Stimulated activated naive CD4-positive, alpha-beta T cell treated with Interleukin-2 at 50 U/mL for 16 hours (primary cell): ENCODE measurements at regions not wholly inside any gene's neighbourhood (a gene's known extent, or its start where the extent isn't known, plus 50 kb on each side); places are given as distances from the start of the nearest gene placed in this dataset.

ENCODE experiments used
- DNase-seq: peaks from one replicate; lab custom pipeline; 2025; lab: John Stamatoyannopoulos, UW

DNA sequence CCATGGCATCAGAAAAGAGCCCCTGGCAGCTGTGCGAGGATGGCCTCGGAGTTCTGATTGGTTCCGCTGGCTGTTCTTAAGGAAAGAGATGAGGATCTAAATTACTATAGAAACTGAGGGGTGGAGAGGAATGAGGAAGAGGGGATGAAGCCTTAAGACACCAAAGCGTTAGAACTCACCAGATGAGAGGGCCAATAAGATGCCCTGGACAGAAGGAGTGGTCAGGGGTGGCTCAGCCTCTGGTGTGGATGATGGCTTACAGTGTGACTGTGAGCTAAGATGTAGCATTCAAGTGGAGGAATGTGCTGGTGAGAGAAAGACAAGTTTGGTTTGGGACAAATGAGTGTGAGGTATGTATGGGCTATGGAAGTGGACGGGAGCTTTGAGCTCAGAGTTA, 97.8 kb downstream of the ZFP36L2 start:
- DNase-seq, result no peak

DNA sequence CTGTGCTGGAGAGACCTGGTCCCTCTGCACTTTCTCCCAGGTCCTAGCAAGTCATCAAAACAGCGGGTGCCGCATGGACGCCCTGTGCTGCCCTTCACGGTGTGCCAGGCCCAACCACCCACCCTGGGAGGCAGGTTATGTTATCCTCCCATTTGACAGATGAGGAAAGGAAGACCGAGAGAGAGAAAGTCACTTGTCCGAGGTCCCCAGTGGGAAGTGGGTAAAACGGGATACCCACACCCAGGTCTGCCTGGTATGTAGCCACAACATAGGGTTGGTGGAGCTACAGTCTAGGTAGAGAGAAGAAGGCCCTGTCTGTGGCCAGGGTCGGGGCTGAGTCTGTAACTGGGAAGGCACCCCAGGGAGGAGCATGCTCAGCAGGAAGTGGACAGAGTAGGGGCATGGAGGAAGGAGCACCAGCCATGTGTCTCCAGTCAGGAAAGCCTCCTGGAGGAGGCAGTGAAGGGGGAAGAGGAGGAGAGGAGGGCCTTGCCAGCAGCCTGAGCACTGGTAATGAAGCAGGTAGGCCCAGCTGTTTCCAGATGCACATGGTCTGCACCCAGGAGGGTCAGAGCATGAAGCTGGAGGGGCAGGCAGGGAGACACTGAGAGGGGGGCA, 98.4 kb downstream of the ZFP36L2 start:
- no peak for DNase-seq

DNA sequence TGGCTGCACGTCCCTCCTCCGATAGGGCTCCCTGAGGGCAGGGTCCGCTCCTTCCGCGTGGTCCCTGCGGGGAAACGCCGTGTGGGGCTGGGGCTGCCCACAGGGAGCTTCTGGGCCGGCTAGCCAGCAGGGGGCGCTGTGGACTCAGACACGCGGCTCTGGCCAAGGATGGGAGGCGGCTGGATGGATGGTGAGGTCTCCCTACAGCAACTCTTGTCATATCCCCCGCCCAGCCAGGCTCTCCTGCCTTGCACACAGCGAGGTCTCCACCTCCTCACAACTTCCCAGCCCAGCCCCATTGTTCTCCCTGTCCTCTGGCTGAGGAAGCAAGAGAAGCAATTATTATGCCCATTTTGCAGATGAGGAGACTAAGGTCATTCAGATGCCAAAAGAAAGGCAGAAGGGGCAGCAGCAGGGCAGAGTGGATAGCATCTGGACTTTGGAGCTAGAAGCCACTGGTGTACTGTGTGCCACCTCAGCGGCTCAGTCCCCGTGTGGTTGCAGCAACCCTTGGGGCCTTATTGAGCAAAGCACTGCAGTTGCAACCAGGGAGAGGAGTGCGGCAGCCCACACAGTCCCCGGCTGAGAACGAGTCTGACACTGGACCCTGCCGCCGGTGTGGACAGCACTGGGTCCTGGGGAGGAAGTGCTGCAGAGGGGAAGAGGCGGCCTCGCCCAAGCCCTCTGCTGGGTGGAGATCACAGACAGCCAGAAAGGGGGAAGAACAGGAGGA, 99.0 kb downstream of the ZFP36L2 start:
- DNase-seq, result peak; percentile 86

DNA sequence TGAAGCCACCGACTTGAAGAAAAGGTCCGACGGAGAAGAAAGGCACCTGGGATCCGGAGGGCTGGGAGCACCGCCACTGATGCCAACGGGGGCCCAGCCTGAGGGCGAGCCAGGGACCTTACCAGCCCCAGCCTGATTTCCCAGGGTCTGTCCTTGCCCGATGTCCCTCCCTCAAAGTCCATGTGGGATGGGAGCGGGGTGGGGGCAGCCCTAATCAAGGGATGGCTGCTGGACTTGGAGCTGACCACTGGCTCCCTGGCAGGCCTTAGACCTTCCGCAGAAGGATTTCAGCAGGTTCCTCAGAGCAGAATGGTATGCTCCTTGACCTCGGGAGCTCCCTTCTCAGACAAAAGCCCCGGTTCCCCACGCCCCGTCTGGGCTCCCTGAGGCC, 99.6 kb downstream of the ZFP36L2 start:
- DNase-seq, result no peak

DNA sequence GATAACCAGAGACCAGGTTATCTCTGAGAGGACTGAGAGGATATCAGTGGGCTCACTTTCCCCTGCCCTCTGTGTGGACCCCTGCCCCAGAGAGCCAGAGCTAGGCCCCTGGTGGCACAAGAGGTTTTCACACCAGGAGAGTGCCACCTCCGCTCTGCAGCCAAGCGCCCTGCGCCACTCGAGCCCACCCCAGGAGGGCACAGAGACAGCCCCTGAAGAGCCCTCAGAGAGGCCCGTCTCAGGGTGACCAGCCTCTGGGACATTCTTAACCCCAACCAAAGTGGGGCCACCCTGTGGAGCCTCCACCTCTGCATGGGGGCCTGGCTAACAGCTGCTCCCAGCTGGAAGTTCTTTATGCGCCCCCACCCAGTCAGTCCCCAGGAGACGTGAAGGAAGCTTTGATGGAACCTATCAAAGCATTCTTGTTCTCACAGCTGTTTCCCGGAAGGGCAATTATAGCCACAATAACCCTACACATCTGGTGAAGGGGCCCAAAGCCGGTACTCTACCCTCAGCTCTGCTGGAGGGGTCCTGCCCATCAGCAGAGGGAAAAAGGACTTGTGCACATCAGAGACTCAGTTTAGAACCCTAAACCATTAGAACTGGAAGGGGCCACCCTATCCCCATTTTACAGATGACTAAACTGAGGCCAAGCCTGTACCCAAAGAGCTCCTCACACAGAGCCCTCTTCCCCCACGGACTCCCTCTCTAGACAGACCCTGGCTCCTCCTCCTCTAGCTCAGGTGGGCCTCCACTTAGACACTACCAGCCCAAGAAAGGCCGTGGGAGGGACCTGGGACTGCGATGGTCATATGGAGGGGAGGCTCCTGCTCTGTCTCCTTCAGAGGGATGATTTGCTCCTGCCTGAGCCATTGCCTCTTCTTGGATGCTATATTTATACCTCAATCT, 101.1 kb downstream of the ZFP36L2 start:
- no peak for DNase-seq

DNA sequence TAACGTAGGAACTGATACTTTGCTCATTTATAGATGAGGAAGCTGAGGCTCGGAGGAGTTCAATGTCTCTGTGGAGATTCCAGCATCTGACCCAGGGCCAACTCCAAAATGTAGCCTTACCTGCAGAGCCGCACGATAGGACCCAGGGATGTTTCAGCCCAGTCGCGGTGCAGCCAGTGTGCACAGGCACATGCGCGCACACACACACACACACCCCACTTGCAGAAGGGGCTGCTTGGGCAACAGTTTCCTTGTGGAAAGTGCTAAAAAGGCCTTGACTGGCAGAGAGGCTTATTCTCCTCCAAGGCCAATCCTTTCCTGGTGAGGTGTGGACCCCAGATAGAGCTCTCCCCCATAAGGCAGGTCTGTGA, 101.7 kb downstream of the ZFP36L2 start:
- no peak for DNase-seq

DNA sequence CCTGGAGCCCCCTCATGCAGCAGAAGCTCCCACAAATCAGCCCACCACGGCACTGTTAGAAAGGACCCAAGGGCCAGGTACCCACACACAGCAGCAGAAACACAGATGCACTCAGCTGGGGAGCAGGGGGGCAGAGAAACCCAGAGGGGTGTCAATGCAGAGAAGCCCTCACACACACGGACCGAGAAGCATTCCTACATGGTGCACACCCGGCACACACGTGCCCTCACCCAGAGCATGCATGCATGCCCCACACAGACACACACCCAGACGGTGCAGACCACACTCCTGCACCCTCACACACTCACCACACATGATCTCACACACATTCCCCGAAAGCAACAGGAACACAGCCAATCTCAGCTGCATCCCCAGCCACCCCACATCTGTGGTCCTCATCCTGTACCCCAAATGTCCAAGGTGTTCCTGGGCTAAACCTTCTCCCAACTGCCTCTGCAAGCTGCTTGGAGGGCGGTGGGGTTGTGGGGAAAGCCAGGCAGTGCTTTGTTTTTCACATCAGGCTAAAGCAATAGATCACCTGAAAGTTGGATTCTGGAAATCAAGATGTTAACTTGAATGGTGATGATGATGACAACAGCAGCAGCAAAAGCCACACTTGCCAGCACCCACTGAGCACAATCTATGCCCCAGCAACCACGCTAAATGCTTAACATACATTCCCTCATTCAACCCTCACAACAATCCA, 102.3 kb downstream of the ZFP36L2 start:
- no peak for DNase-seq

DNA sequence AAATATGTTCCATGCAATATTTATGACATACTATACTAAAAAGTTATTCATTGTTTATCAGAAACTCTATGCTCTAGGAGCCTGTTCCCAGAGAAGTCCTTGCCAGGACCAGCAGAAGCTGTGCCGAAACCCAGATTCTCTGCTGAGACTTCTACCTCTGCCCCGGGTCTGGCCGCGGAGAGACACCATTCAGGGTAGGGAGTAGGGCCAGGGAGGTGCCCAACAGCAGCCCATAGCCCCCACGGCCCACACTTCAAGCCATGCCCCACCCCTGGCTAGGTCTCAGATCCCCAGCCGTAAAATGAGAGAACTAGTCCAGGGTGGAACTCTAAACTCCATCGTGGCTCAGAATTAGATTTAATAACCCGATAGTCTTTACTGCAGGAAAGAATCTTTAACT, 102.9 kb downstream of the ZFP36L2 start:
- DNase-seq, result no peak

DNA sequence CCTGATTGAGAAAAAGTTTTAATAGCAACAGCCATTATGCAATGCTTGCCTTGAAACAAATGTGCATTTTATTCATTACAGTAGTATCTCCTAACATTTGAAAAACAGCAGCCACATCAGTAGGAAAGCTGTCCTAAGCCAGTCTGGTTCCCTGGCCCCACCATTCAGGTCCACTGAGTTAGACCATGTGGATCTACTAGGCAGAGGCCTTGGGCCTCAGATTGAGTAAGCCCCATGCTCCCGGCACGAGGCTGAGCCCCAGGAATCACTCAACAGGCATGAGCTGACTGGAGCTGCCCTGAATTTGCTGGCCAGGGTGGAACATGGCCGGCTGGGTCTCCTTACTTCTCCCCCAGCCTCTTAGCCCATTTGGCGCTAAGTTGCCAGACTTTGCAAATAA, 103.4 kb downstream of the ZFP36L2 start:
- DNase-seq, result no peak

DNA sequence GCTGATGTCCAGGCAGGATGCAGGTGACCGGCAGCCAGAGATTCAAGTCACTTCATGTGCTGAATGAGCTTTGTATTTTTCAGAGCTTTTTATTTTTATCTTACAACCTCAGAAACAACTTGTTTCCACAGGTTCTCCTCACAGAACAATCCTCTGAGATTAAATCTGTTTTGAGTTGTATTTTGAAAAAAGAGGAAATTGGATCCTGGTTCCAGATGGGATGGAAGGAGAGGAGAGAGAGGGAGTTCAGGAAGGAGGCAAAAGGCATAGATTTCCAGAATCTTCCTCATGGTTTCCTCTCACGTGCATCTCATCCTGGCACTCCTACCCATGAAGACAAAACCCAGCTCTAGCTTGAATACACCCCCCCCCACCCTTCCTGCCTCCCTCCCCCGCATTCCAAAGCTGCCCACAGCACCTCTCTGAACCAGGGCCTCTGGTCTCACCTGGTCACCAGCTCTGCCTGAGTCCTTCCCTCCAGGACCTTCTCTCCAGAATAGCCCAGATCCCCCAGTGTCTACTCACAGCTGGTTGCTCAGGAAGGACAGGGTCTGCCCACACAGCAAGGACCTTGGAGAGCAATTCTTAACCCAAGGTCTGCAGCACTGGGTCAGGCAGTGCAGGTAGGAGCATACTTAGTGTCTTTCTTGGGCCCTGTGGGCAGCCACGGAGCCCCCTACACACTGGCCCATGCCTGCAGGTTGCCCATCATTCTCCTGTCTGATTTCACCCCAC, 104.7 kb downstream of the ZFP36L2 start:
- DNase-seq, result no peak

DNA sequence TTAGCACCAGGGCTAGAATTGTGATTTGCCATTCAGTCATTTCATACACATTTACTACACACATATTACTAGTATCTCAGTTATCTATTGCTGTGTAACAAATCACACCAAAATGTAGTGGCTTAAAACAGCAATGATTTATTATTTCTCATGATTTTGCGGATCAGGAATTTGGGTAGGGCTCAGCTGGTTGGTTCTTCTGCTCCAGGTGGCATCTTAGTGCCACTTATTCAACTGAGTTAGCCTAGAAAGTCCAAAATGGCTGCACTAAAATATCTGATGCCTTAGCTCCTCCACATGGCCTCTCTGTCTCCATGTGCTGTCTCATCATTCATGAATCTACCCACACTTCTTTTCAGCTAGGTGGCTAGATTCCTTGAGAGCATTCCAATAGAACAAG, 107.1 kb downstream of the ZFP36L2 start:
- DNase-seq, result no peak

DNA sequence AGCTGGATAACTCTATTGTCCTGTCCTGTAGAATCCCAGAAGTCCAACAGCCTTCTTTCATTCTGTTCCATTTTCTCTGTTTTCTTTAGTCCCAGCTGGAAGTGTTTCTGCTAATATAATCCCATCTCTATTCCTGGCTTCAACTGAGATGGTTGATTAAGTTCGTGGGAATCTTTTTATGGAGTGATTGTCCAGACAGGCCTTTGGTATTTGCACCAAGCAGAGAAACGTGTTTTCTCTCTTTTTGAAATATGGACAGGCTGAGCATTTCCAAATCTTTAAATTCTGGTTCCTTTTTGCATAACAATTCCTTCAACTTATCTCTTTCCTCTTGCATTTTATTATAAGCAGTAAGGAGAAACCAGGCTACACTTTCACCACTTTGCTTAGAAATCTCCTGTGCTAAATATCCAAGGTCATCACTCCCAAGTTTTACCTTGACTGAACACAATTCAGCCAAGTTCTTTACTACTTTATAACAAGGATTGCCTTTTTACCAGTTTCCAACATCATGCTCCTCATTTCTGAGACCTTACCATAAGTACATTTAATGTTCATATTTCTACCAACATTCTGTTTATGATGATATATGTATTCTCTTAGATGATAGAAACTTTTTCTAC, 108.8 kb downstream of the ZFP36L2 start:
- no peak for DNase-seq

DNA sequence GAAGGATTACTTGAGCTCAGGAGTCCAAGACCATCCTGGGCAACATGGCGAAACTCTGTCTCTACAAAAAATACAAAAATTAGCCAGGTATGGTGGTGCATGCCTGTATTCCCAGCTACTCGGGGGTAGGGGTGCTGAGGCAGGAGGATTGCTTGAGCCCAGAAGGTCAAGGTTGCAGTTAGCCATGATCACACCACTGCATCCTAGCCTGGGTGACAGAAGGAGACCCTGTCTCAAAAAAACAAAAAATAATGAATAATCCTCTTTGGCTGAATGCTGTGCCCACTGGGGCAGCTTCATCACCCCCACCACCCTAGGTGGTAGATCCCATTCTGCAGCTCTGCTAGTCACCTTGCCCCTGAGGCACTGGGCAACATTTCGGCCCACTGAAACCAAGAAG, 109.4 kb downstream of the ZFP36L2 start:
- DNase-seq, result no peak

DNA sequence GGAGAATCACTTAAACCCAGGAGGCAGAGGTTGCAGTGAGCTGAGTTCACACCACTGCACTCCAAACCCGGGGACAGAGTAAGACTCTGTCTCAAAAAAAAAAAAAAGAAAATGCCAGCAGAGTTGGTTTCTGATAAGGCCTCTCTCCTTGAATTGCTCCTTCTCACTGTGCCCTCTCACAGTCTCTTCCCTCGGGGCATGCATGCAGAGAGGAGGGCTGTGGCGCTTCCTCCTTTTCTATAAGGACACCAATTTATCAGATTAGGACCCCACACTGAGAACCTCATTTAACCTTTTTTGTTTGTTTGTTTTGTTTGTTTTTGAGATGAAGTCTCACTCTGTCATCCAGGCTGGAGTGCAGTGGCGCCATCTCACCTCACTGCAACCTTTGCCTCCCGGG, 110.5 kb downstream of the ZFP36L2 start:
- DNase-seq, result no peak

DNA sequence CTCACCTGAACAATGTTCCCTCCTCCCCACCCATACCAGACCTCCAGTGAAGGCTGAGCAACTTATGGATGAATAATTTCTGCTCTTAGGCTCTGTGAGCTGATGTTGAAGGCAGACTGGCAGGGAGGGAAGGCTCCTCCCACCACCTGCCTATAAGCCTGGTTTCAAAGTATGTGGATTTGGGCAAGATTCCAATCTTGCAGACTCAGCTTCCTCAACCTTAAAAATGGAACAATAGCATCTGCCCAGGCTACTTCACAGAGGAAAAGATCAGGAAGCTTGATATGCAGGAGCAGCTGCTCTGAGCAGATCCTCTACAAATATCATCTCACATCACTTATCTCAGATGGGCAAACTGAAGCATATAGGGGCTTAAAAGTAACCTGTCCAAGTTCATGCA, 112.2 kb downstream of the ZFP36L2 start:
- no peak for DNase-seq

DNA sequence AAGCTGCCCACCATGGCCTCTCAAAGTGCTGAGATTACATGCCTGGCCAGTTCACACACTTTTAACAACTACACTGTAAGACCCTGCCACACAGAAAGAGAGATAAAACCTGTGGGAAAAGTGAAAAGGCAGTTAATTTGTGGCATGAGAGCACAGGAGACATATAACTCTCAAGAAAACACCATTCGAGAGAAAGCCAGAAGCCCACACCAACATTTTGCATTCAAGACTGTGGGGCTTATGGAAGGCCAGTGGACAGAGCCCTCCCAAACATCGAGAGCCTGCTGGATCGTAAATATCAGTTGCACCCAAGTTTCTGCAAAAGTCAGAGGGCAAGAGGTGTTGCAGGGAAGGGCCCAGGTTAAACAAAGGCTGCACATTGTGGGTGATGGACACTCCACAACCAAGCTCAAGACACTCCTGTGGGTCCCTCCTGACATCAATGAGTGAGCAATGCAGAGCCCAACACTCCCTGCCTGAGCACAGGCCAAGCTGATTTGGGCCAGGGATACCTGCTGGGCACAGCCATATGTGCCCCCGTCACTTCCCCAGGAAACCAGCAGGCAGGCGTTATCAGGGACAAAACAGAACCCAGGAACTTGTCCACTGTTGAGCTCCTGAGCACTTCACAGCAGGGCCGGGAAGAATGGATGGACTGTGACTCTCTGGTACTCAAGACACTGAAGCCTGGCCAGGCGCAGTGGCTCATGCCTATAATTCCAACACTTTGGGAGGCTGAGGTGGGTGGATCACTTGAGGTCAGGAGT, 114.4 kb downstream of the ZFP36L2 start:
- no peak for DNase-seq

DNA sequence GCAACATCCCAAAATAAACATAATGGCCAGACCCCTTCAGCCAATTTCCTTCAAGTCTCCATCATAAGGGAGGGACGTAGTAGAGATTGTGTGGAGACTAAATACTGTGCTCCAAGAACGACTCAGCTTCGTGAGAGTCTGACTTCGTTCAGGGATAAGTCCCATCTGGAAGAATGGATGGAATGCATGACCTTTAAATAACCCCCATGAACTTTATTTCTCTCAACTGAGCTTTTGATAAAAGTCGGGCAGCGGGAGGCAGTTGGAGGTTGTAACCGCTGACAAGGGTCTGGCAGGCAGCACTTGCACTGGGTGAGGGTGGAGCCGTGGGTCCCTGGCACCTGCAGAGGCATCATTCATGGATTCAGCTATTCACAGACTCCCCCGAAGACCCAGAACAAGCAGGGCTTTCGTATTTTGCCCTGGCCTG, 115.9 kb downstream of the ZFP36L2 start:
- no peak for DNase-seq

DNA sequence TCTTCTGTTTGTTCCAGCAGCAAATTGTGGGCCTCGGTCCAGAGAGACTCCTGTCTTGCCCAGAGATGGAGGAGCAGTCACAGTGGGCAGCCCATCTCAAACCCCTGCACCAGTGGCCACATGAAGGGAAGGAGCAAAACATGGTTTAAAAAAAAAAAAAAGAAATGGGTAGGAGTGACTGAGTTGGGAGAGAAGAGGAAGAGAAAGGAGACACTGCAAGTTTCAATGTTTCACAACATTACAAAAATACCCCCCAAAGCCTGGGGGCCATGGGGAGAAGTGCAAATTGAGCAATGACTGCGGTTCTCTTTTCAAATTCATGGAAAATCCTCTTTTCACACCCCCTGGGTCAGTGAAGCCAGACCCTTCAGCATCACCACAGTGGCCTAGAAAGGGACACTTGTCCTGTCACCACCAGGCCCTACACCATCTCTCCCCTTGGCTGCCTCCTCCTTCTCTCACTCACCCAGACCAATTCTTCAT, 117.1 kb downstream of the ZFP36L2 start:
- no peak for DNase-seq

DNA sequence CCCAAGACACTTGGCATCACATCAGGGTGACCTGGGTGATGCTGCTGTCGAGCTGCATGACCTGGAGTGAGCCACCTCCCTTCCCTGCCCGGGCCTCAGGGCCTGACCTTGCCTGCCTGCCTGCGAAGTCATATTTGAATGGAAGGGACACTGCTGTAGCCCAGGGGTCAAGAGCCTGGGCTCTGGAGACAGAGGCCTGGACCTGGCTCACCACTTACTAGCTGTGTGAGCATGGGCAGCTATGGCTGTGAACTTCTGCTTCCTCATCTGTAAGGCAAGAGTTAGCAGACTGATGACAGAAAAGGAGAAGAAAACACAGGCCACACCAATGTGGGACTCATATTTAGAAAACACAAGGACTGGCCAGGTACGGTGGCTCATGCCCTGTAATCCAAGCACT, 118.7 kb downstream of the ZFP36L2 start:
- DNase-seq, result no peak
